Lower leg skin (tissue), 3 donors: ENCODE measurements at regions not wholly inside any gene's neighbourhood (a gene's known extent, or its start where the extent isn't known, plus 50 kb on each side); places are given as distances from the start of the nearest gene placed in this dataset.

Experiments used
- POLR2A ChIP-seq, 2 donors: fragments of 450-650 bp; IDR thresholded peaks; one replicate each; pipeline ENCODE4 v1.6.1; 2016 to 2017; ENCODE audit warnings: antibody characterized with exemption in 2 of 2, mild to moderate bottlenecking in 1 of 2, moderate library complexity in 1 of 2
- TF ChIP-seq, protein P1 (sequence below), 3 donors: fragments of 450-650 bp; IDR thresholded peaks; one replicate each; pipeline ENCODE4 v1.5.1; 2016; ENCODE audit warnings: antibody characterized with exemption in 3 of 3, mild to moderate bottlenecking in 3 of 3, moderate library complexity in 2 of 3

DNA sequence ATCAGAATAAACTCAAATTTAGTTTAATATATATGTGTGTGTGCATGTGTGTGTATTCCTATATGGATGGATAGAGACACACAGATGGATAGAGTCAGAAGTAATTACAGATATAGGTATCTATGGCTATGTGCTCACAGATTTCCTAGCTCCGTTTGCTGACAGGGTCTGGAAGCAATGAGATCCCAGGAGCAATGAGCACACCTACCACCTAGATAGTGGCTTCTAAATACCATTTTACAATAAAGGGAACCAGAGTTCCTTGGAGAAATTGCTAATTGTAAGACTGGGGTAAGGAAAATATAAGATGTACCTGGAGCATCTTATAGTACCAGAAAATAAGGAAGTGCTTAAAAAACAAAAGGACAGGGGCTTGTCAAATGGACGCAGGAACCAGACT is 196.2 kb upstream of the PRDM1 start:
- TF ChIP-seq, protein P1, sequence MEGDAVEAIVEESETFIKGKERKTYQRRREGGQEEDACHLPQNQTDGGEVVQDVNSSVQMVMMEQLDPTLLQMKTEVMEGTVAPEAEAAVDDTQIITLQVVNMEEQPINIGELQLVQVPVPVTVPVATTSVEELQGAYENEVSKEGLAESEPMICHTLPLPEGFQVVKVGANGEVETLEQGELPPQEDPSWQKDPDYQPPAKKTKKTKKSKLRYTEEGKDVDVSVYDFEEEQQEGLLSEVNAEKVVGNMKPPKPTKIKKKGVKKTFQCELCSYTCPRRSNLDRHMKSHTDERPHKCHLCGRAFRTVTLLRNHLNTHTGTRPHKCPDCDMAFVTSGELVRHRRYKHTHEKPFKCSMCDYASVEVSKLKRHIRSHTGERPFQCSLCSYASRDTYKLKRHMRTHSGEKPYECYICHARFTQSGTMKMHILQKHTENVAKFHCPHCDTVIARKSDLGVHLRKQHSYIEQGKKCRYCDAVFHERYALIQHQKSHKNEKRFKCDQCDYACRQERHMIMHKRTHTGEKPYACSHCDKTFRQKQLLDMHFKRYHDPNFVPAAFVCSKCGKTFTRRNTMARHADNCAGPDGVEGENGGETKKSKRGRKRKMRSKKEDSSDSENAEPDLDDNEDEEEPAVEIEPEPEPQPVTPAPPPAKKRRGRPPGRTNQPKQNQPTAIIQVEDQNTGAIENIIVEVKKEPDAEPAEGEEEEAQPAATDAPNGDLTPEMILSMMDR (IDR thresholded peaks at IDR 0.05), result no peak
- TF ChIP-seq POLR2A (IDR thresholded peaks at IDR 0.05), result no peak
